Mesodermal cell (in vitro differentiated cells): ENCODE measurements at regions not wholly inside any gene's neighbourhood (a gene's known extent, or its start where the extent isn't known, plus 50 kb on each side); places are given as distances from the start of the nearest gene placed in this dataset.

ENCODE experiments used
- H3K27ac ChIP-seq: 2 replicates; pipeline ENCODE4 v1.7.0; 2013; ENCODE audit warnings: mild to moderate bottlenecking, low read depth, low read length, moderate library complexity; ENCODE audit not compliant: severe bottlenecking
- H3K36me3 ChIP-seq: 2 replicates; pipeline ENCODE4 v1.7.1; 2013; ENCODE audit warnings: mild to moderate bottlenecking, low read length, moderate library complexity; ENCODE audit not compliant: control insufficient read depth, insufficient read depth
- H3K4me1 ChIP-seq: one replicate; pipeline ENCODE4 v1.7.1; 2013; ENCODE audit warnings: mild to moderate bottlenecking, low read length; ENCODE audit not compliant: insufficient read depth, control insufficient read depth, poor library complexity, severe bottlenecking
- H3K4me3 ChIP-seq: 2 replicates; pipeline ENCODE4 v1.7.0; 2013; ENCODE audit warnings: low read length, control low read depth, mild to moderate bottlenecking; ENCODE audit not compliant: insufficient read depth, poor library complexity, severe bottlenecking; ENCODE audit errors: extremely low read depth
- H3K9me3 ChIP-seq: 2 replicates; pipeline ENCODE4 v1.7.1; 2013; ENCODE audit warnings: mild to moderate bottlenecking, low read length, moderate library complexity; ENCODE audit not compliant: control insufficient read depth
- WGBS, 2 experiments: methylation state at CpG; one replicate each; pipeline ENCODE4 v1.1.5; 2013; ENCODE audit warnings: missing lambda C conversion rate in 2 of 2; ENCODE audit not compliant: insufficient coverage in 2 of 2; 5-methylcytosine and 5-hydroxymethylcytosine counted together

DNA sequence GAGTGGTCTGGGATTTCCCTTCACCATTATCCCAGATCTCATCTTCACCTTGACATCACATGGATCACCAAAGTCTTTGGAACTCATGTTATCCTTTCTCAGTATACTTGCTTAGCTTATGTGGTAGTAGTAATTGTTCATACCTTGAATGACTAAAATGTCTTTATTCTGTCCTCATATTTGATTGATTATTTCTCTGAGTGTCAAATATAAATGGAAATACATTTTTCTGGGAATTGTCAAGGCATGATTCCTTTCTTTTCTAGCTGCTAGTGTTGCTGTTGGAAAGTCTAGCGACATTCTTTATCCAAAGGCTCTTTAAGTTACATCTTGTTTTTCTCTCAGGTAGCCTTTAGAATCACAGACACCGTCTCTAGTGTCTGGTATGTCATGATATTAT, 334.4 kb downstream of the CMPK2 start:
- Histone ChIP-seq H3K4me3 (no peak overlapping the region), H3K27ac (no peak overlapping the region), H3K36me3 (no peaks in the 10 kb centered on the region), H3K9me3 (no peaks in the 10 kb centered on the region), H3K4me1 (peaks cover 6% of the 10 kb centered on the region)
- 60% methylated on average over 1 of the region's 2 CpGs; no CpG with 5 or more reads in 1 of the 2 experiments for WGBS, 2 experiments

DNA sequence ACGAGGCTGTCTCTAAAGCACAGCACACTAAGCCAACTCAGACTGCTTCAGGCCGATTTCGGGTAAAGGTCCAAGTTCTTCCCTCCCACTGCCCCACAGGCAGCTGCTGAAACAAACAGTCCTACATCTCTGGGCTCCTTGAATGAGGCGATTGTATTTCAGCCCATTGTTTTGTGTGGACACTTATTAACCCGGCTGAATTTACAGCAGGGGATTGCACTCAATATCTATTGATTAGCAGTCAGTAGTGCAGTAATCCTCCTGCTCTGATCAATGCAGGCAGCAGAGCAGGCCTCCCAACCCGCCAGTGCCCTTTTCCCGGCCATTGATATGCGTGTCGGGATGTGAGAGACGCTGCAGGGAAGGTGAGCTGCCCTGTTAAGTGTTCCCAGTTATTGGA, 330.1 kb downstream of the CMPK2 start:
- H3K4me3 ChIP-seq = no peak overlapping the region
- no peak overlapping the region for H3K27ac ChIP-seq
- H3K4me1 ChIP-seq = peaks cover 6% of the 10 kb centered on the region
- WGBS, 2 experiments = 19 to 41% methylated on average over 9 of the region's 10 CpGs
- H3K9me3 ChIP-seq = no peaks in the 10 kb centered on the region
- no peaks in the 10 kb centered on the region for H3K36me3 ChIP-seq

DNA sequence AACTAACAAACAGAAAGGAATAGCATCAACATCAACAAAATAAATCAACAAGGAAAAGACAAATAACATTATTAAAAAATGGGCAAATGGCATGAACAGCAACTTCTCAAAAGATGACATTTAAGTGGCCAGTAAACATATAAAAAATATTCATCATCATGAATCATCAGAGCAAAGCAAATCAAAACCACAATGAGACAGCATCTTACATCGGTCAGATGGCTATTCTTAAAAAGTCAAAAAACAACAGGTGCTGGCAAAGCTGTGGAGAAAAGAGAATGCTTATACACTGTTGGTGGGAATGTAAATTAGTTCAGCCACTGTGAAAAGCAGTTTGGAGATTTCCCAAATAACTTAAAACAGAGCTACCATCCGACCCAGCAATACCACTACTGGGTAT, 327.1 kb downstream of the CMPK2 start:
- Histone ChIP-seq H3K36me3 (no peaks in the 10 kb centered on the region), H3K27ac (no peak overlapping the region), H3K4me1 (no peaks in the 10 kb centered on the region), H3K9me3 (no peaks in the 10 kb centered on the region), H3K4me3 (no peak overlapping the region)
- WGBS, 2 experiments = 60% methylated on average over 1 of the region's 2 CpGs; no CpG with 5 or more reads in 1 of the 2 experiments

DNA sequence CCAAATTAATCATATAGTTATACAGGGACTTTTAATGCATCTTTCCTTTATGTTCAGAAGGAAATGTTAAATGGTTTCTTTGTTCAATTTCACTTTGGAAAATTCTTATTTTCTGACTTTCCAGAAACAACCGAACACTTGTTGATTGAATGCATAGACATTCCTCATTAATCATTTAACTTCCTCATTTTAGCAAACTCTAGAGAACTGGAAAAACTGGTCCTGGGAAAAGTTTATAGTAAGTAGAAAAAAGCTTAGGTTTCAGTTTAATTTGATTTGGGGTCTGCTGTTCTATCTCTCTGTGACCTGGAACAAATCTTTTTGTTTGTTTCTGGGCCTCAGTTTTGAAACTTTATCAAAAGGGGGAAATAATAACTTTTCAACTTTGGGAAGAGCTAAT, 320.4 kb downstream of the CMPK2 start:
- Histone ChIP-seq H3K9me3 (no peaks in the 10 kb centered on the region), H3K4me3 (no peak overlapping the region), H3K36me3 (no peaks in the 10 kb centered on the region), H3K27ac (no peak overlapping the region), H3K4me1 (no peaks in the 10 kb centered on the region)
- no CpG with 5 or more reads among the region's 1 CpG for WGBS, 2 experiments

DNA sequence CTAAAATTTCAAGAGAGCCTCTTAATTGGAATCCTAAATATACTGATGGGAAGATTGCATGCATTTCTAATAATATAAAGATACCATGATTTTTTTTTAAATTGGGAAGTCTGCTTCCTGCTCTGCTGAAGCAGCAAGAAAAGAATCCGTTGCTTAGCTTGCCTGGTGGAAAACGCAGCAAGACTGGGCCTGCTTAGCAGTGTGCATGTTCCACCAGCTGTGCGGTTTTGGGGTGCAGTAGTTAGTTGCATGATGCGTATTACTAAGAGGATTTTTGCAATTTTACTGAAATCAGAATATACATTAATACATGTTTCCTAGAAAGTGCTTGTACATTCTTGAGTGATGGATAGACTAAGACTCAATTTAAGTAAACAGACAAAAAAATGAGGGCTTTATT, 319.9 kb downstream of the CMPK2 start:
- H3K4me1 ChIP-seq = no peaks in the 10 kb centered on the region
- no peaks in the 10 kb centered on the region for H3K36me3 ChIP-seq
- no peak overlapping the region for H3K4me3 ChIP-seq
- H3K27ac ChIP-seq = no peak overlapping the region
- 83% methylated on average over 2 of the region's 4 CpGs; no CpG with 5 or more reads in 1 of the 2 experiments for WGBS, 2 experiments
- peaks cover 4% of the 10 kb centered on the region for H3K9me3 ChIP-seq

DNA sequence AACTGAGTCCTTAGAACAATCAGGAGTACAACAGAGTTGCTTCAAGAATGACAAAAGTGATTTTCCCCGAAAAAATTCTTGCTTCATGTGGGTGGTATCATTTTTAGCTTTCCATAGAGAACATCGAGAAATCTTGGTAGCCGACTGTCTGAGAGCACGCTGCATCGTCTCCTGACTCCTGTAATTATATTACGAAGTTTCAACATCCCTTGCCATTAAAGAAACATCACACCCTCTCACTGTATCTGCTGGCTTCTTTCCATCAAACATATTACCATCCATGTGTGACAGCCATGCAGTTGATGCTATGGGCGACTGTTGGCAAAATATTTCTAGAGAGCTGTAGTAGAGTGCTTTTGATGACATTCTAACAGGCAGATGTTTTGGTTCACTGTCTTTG, 311.2 kb downstream of the CMPK2 start:
- no peak overlapping the region for H3K27ac ChIP-seq
- 91 to 97% methylated on average over 5 to 6 of the region's 7 CpGs for WGBS, 2 experiments
- no peak overlapping the region for H3K4me3 ChIP-seq

DNA sequence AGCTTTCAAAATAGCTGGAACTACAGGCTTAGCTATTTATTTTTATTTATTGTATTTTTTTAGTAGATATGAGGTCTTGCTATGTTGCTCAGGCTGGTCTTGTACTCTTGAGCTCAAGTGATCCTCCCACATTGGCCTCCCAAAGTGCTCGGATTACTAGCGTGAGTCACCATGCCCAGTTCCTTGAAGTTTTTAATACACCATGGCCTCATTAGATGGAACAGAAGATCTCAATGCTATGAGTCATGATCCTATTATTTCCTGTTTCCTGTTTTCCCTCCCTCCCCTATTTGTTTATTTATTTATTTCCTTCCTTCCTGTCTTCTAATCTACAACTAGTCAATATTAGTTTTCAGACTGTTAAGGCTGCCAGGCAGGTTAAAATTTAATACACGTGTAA, 309.0 kb downstream of the CMPK2 start:
- Histone ChIP-seq H3K27ac (peak overlapping the region; percentile 88), H3K4me1 (peaks cover 3% of the 10 kb centered on the region), H3K36me3 (no peaks in the 10 kb centered on the region), H3K9me3 (no peaks in the 10 kb centered on the region), H3K4me3 (no peak overlapping the region)
- 43 to 72% methylated on average over 3 of the region's 3 CpGs for WGBS, 2 experiments

More for the DNA sequence above, 311.2 kb downstream of the CMPK2 start:
- peaks cover 3% of the 10 kb centered on the region for H3K4me1 ChIP-seq
- H3K9me3 ChIP-seq = peaks cover 8% of the 10 kb centered on the region
- H3K36me3 ChIP-seq = no peaks in the 10 kb centered on the region

DNA sequence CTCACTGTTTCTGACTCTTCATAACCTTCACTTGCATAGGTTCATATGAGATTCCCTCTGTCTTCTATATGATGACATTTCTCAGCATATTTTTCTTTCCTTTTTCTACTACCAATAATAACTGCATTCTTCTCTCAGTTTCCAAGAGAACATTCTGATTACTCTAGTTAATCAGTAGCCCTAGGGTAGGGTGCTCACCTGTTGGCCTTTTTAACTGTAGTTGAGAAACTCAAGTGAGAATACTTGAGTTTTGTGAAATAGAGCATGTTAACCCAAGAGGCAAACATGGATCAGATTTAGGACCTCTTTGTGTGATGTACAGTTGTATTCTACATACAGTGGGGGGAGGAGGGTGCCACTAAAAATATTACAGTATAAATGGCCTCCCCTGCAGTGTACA, 308.0 kb downstream of the CMPK2 start:
- Histone ChIP-seq H3K36me3 (no peaks in the 10 kb centered on the region), H3K9me3 (no peaks in the 10 kb centered on the region), H3K4me1 (peaks cover 3% of the 10 kb centered on the region), H3K4me3 (no peak overlapping the region), H3K27ac (no peak overlapping the region)

DNA sequence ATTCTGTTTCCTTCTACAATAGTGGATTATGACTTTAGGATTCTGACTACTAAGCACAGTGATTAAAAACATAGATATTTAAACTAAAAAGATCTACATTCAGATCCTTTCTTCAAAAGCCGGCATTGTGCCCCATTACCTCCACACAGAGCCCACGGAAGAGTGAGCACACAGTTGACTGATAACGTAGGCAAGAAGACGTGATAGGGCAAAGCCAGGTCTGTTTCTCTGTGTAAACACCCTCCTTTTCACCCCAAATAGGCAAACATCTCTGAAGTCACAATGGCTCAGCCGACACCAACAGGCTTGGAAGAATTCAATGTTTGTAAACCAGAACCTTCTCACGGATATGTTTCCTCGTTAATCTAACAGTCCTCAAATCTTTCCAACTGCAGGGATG, 302.9 kb downstream of the CMPK2 start:
- H3K27ac ChIP-seq = no peak overlapping the region
- H3K4me1 ChIP-seq = no peaks in the 10 kb centered on the region
- WGBS, 2 experiments = 78 to 91% methylated on average over 5 to 6 of the region's 7 CpGs

DNA sequence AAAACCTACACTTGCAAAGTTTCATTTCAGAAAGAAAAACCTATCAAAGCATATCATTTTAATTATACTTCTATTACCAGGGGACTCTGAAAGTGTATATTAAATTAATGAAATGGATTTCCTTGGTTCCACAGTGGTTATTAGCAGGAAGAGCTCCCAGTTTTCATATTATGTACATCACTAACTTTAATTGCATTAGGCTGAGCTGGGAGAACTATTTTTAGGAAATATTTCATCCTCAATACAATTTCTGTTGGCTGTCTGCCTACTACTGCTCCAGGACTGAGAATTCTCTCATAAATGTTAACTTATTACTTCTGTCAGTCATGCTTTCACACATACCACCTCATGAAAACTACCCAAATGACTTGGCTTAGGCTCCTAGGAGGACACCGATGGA, 301.4 kb downstream of the CMPK2 start:
- Histone ChIP-seq H3K9me3 (no peaks in the 10 kb centered on the region), H3K27ac (no peak overlapping the region), H3K36me3 (no peaks in the 10 kb centered on the region), H3K4me3 (no peak overlapping the region), H3K4me1 (no peaks in the 10 kb centered on the region)
- WGBS, 2 experiments = 100% methylated on average over 1 of the region's 1 CpG

More for the DNA sequence above, 302.9 kb downstream of the CMPK2 start:
- no peaks in the 10 kb centered on the region for H3K36me3 ChIP-seq
- no peak overlapping the region for H3K4me3 ChIP-seq
- H3K9me3 ChIP-seq = no peaks in the 10 kb centered on the region

DNA sequence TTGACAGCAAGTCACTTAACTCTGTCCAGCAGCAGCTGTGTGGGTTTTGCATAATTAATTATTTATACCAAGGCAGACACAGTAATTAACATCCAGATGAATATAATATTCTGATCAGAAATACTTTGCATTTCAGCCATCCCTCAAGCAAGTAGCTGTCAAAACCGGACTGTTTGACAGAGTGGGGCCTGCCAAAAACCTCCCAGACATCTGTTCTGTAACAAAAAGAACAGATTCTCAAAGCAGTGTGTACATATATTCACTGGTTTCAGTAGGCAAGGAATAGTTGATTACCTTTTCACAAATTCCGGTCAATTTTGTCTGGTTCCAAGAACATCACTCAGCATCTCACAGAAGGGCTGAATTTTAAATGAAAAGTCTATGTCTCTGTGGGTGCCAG, 291.6 kb downstream of the CMPK2 start:
- Histone ChIP-seq H3K27ac (no peak overlapping the region), H3K4me1 (no peaks in the 10 kb centered on the region), H3K36me3 (no peaks in the 10 kb centered on the region), H3K9me3 (no peaks in the 10 kb centered on the region), H3K4me3 (no peak overlapping the region)
- 100% methylated on average over 1 of the region's 2 CpGs; no CpG with 5 or more reads in 1 of the 2 experiments for WGBS, 2 experiments
